Psoas muscle (tissue), 7 donors: ENCODE measurements at regions not wholly inside any gene's neighbourhood (a gene's known extent, or its start where the extent isn't known, plus 50 kb on each side); places are given as distances from the start of the nearest gene placed in this dataset.

Experiments used
- ATAC-seq, 4 donors: fragments of 200-7000 bp; cut with Tn5 transposase; one replicate each; pipeline ENCODE4 v1.9.1; 2020; ENCODE audit warnings: moderate library complexity in 3 of 4, mild to moderate bottlenecking in 2 of 4
- DNase-seq, 2 donors: peaks; one replicate each; pipeline ENCODE4 v3.0.0-alpha.2; 2020
- H3K27ac ChIP-seq: fragments of 200-600 bp; one replicate; pipeline ENCODE4 v1.8.0; 2022
- H3K27me3 ChIP-seq, 3 donors: fragments of 200-600 bp in 1 of 3; one replicate each; pipeline versions ENCODE4 v1.6.1 to v1.8.0; 2013 to 2022; ENCODE audit warnings: low read length in 2 of 3, mild to moderate bottlenecking in 2 of 3, moderate library complexity in 1 of 3; ENCODE audit not compliant: insufficient read depth in 3 of 3
- H3K36me3 ChIP-seq, 2 donors: fragments of 200-600 bp in 1 of 2; one replicate each; pipeline versions ENCODE4 v1.6.1 to v1.8.0; 2013 to 2022; ENCODE audit warnings: low read depth in 1 of 2, mild to moderate bottlenecking in 1 of 2, moderate library complexity in 1 of 2; ENCODE audit not compliant: insufficient read depth in 1 of 2
- H3K4me1 ChIP-seq: fragments of 200-600 bp; one replicate; pipeline ENCODE4 v1.8.0; 2022
- H3K4me3 ChIP-seq: fragments of 200-600 bp; one replicate; pipeline ENCODE4 v1.8.0; 2022; ENCODE audit warnings: mild to moderate bottlenecking
- H3K9me3 ChIP-seq: fragments of 200-600 bp; one replicate; pipeline ENCODE4 v1.8.0; 2022
- WGBS, 3 donors: extraction: QIAGEN DNeasy Blood & Tissue Kit; methylation state at CpG; one replicate each; pipeline versions ENCODE4 v1.1.6 to v1.1.7; 2013; 5-methylcytosine and 5-hydroxymethylcytosine counted together
- intact Hi-C, 2 donors: fragments of 100-400 bp; cut with DNase I; formaldehyde crosslinking; loops; one replicate each; pipeline versions ENCODE4 v1.11.0 to v1.14.2; 2022
- TF ChIP-seq, protein P1 (sequence below): fragments of 200-600 bp; IDR thresholded peaks from one replicate; pipeline ENCODE4 v1.8.0; 2022; ENCODE audit warnings: antibody characterized with exemption
- donor health status: healthy with polysubstance abuse.
- donor health status: DM: no; HTN: no; CAD: no; lungs with moderate emphysema.
- donor health status: Bipolar disorder and iron deficiency.
- donor health status: healthy.
- donor health status: DM: yes; HTN: yes; CAD: no.
- donor health status: DM: no; HTN: no; CAD: no.
- donor health status: DM: yes; HTN: yes; CAD: no.

DNA sequence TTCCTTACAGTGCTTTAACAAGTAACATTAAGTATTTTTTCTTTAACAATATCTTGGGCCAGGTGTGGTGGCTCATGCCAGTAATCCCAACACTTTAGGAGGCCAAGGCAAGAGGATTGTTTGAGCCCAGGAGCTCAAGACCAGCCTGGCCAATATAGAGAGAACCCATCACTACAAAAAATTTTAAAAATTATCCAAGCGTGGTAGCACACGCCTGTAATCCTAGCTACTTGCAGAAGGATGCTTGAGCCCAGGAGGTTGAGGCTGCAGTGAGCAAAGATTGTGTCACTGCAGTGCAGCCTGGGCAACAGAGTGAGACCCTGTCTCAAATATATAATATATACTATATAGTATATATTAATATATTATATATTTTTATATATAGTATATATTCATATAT lies 162.2 kb downstream of the ZNF674 start:
- WGBS, 3 donors, result 92 to 99% (median 94%) methylated on average over 2 of the region's 2 CpGs
- H3K4me1 ChIP-seq, result no peaks in the 10 kb centered on the region
- no peak overlapping the region for H3K27ac ChIP-seq
- intact Hi-C loops, result no loop called here
- TF ChIP-seq, protein P1, sequence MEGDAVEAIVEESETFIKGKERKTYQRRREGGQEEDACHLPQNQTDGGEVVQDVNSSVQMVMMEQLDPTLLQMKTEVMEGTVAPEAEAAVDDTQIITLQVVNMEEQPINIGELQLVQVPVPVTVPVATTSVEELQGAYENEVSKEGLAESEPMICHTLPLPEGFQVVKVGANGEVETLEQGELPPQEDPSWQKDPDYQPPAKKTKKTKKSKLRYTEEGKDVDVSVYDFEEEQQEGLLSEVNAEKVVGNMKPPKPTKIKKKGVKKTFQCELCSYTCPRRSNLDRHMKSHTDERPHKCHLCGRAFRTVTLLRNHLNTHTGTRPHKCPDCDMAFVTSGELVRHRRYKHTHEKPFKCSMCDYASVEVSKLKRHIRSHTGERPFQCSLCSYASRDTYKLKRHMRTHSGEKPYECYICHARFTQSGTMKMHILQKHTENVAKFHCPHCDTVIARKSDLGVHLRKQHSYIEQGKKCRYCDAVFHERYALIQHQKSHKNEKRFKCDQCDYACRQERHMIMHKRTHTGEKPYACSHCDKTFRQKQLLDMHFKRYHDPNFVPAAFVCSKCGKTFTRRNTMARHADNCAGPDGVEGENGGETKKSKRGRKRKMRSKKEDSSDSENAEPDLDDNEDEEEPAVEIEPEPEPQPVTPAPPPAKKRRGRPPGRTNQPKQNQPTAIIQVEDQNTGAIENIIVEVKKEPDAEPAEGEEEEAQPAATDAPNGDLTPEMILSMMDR, result no peak
- no peaks in the 10 kb centered on the region for H3K36me3 ChIP-seq
- H3K9me3 ChIP-seq, result no peaks in the 10 kb centered on the region
- H3K27me3 ChIP-seq, result peaks cover 0 to 7% (median 0%) of the 10 kb centered on the region in 3 donors
- H3K4me3 ChIP-seq, result no peak overlapping the region
- no peak for DNase-seq
- ATAC-seq, result no peak

DNA sequence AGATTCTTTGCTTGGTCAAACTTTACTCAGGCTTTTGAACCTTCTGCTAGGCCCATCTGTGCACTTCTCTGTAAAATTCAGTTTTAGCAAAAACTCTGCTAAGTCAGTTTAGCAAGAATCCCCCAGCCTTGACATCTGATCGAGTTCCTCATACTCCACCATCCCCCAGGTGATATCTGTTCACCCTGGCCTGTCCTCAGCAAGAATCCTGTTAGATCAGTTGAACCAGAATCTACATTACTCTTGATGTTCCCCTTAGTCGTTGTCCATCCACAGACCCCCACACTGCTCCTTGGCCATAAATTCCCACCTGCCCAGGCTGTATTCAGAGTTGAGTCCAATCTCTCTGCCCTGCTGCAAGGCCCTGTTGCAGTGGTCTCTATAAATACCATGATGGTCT lies 162.6 kb downstream of the ZNF674 start:
- ATAC-seq, result no peak
- 77 to 88% (median 84%) methylated on average over 2 of the region's 2 CpGs for WGBS, 3 donors

DNA sequence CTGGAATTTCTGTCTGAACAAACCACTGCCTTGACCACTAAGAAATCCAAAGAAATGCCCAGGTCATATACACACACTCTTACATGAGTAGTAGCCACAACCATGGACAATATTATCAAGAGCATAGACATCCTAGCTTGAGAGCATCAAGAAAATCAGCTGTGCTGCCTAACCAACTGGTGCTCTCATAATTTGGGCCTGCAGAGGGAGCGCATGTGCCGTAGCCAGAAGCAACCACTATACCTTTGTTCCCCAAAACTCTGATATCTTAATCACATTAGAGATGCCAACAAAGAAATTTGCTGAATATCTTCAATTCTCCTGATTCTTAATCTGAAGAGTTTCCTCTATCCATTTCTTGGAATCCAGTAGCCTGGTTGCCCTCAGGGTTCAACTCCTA lies 163.6 kb downstream of the ZNF674 start:
- TF ChIP-seq, protein P1, result no peak
- Histone ChIP-seq H3K27ac (no peak overlapping the region), H3K9me3 (no peaks in the 10 kb centered on the region), H3K27me3 (peaks cover 0 to 7% (median 0%) of the 10 kb centered on the region in 3 donors), H3K4me3 (no peak overlapping the region), H3K4me1 (no peaks in the 10 kb centered on the region), H3K36me3 (no peaks in the 10 kb centered on the region)
- WGBS, 3 donors, result 77 to 84% (median 77%) methylated on average over 2 of the region's 2 CpGs
- no peak for DNase-seq
- intact Hi-C loops, result no loop called here
- no peak for ATAC-seq

More for the DNA sequence above, 162.6 kb downstream of the ZNF674 start:
- Histone ChIP-seq H3K4me3 (no peak overlapping the region), H3K9me3 (no peaks in the 10 kb centered on the region), H3K4me1 (no peaks in the 10 kb centered on the region), H3K36me3 (no peaks in the 10 kb centered on the region), H3K27me3 (peaks cover 0 to 7% (median 0%) of the 10 kb centered on the region in 3 donors), H3K27ac (no peak overlapping the region)
- no peak for DNase-seq
- TF ChIP-seq, protein P1, result no peak
- intact Hi-C loops, result no loop called here

DNA sequence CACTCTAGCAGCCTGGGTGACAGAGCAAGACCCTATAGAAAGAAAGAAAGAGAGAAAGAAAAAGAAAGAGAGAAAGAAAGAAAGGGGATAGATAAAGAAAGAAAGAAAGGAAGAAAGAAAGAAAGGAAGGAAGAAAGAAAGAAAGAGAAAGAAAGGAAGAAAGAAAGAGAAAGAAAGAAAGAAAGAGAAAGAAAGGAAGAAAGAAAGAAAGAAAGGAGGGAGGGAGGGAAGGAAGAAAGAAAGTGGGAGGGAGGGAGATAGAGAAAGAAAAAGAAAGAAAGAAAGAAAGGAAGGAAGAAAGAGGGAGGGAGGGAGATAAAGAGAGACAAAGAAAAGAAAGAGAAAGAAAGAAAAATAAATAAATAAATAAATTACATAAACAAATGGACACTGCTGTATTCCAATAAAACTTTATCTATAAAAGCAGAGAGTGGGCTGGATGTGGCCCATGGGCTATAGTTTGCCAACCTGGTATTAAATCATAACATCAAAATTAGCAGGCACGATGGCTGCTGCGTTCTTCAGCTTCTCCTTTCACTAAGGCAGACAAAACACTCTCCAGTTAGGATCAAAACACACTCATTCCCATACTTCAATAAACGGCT lies 165.0 kb downstream of the ZNF674 start:
- Histone ChIP-seq H3K27me3 (peaks cover 0 to 7% (median 0%) of the 10 kb centered on the region in 3 donors), H3K4me3 (no peak overlapping the region), H3K4me1 (no peaks in the 10 kb centered on the region), H3K9me3 (no peaks in the 10 kb centered on the region), H3K27ac (no peak overlapping the region), H3K36me3 (no peaks in the 10 kb centered on the region)
- intact Hi-C loops, result no loop called here
- ATAC-seq (no peak), DNase-seq (no peak)
- TF ChIP-seq, protein P1, result no peak
- WGBS, 3 donors, result 53 to 71% (median 54%) methylated on average over 3 of the region's 3 CpGs
